Activated naive CD8-positive, alpha-beta T cell treated with anti-CD3 and anti-CD28 coated beads, Interleukin-2, amount 10 ng/mL, durations not matched to agents 7 days and 5 days (primary cell): ENCODE measurements at regions not wholly inside any gene's neighbourhood (a gene's known extent, or its start where the extent isn't known, plus 50 kb on each side); places are given as distances from the start of the nearest gene placed in this dataset.
"Not testable (repeated sequence)": the region's sequence is repeated elsewhere in the genome, so short reads cannot be mapped to it uniquely, and the experiment has no call there.

ENCODE experiments used
- ATAC-seq: fragments of 150-1000 bp; cut with Tn5 transposase; one replicate; pipeline ENCODE4 v1.10.0; 2021; ENCODE audit warnings: low read depth, moderate library complexity
- POLR2A ChIA-PET: fragments of 350-600 bp; sonication (Branson Sonifier 250); formaldehyde crosslinking; loops from one replicate; lab custom pipeline; 2021; ENCODE audit warnings: antibody characterized with exemption; lab: Charles Lee
- DNase-seq: peaks from one replicate; pipeline ENCODE4 v3.0.0; 2021
- H3K27ac Mint-ChIP-seq: one replicate; pipeline ENCODE4 v1.8.0; 2022; ENCODE audit warnings: mild to moderate bottlenecking, mixed read lengths
- H3K27me3 Mint-ChIP-seq: one replicate; pipeline ENCODE4 v1.8.0; 2022; ENCODE audit warnings: mild to moderate bottlenecking, moderate library complexity, mixed read lengths
- H3K36me3 Mint-ChIP-seq: one replicate; pipeline ENCODE4 v1.8.0; 2021; ENCODE audit warnings: mild to moderate bottlenecking, mixed read lengths
- H3K4me1 Mint-ChIP-seq: one replicate; pipeline ENCODE4 v1.8.0; 2021; ENCODE audit warnings: mixed read lengths
- H3K4me3 Mint-ChIP-seq: one replicate; pipeline ENCODE4 v1.8.0; 2022; ENCODE audit warnings: mild to moderate bottlenecking, moderate library complexity, mixed read lengths
- H3K9me3 Mint-ChIP-seq: one replicate; pipeline ENCODE4 v1.8.0; 2021; ENCODE audit warnings: mixed read lengths

DNA sequence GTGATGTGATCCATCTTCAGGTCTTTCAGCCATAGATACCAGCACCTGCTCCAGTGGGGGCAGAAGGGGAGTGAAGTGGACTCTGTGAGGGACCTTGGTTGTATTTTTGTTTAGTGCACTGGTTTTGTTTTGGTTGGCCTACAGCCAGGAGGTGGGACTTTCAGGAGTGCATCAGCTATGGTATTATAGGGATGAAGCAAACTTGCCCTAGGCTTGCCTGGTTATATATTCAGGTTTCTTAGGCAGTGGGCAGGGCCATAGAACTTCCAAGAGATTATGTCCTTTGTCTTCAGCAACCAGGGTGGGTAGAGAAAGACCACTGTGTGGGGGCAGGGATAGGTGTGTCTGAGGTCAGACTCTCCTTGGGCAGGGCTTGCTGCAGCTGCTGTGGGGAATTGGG is 337.3 kb upstream of the SGO1 start:
- no peak for ATAC-seq
- DNase-seq = no peak
- Mint-ChIP-seq H3K4me3 (no peak overlapping the region), H3K27me3 (no peaks in the 10 kb centered on the region), H3K27ac (no peak overlapping the region), H3K4me1 (no peaks in the 10 kb centered on the region), H3K36me3 (no peaks in the 10 kb centered on the region), H3K9me3 (peaks cover 1% of the 10 kb centered on the region)
- POLR2A ChIA-PET = no interaction called here

DNA sequence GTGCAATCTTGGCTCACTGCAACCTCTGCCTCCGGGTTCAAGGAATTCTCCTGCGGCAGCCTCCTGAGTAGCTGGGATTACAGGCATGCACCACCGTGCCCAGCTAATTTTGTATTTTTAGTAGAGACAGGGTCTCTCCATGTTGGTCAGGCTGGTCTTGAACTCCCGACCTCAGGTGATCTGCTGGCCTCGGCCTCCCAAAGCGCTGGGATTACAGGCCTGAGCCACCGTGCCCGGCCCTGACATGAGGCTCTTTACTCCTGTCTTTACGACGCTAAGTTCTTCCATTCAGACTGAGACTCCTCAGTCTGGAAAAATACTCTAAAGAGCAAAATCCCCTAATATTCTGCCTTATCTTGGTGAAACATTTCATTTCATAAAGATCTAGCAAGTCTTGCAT is 331.3 kb upstream of the SGO1 start:
- H3K27me3 Mint-ChIP-seq, H3K4me1 Mint-ChIP-seq, H3K4me3 Mint-ChIP-seq, DNase-seq, H3K9me3 Mint-ChIP-seq, ATAC-seq, H3K27ac Mint-ChIP-seq, POLR2A ChIA-PET, H3K36me3 Mint-ChIP-seq: not testable (repeated sequence)

DNA sequence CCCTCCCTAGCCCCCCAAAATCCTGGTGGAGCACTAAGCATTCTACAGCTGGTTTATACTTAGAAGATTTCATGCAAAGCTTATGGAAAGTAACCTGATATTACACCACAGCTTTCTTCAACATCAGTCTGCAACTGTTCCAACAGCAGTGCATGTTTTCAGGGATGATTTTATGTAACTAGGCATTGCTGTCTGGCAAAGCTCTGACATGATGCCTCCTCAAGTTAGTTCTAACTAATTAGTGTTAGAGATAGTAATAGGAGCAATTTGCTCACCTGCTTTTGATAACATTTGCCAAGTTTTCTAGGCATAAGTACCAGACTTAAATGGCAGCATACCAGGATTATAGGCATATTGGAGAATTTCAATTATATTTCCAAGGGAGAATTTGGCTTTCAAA is 330.3 kb upstream of the SGO1 start:
- Mint-ChIP-seq H3K9me3 (peaks cover 1% of the 10 kb centered on the region), H3K36me3 (no peaks in the 10 kb centered on the region), H3K4me1 (no peaks in the 10 kb centered on the region), H3K27me3 (no peaks in the 10 kb centered on the region), H3K27ac (no peak overlapping the region), H3K4me3 (no peak overlapping the region)
- no peak for DNase-seq
- POLR2A ChIA-PET = no interaction called here
- no peak for ATAC-seq

DNA sequence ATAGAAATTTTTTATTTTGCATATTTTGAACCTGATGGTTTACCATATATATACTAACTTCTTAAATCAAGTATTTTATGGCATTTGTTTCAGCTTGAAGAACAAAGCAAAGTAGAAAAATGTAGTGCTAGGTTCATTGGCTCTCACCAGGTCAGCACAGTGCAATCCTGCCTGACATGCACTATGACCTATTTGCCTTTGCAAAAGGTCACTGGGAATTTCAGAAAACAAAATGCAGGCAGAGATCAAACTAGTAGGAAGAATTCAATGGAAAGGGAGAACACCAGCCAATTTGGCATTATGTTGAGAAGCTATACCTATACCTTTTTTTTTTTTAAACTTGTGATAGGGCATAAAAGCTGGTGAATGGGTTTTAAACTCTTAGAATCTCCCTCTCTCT is 329.8 kb upstream of the SGO1 start:
- ATAC-seq (no peak), DNase-seq (no peak)
- Mint-ChIP-seq H3K4me1 (no peaks in the 10 kb centered on the region), H3K9me3 (peaks cover under 1% of the 10 kb centered on the region), H3K27ac (no peak overlapping the region), H3K36me3 (no peaks in the 10 kb centered on the region), H3K4me3 (no peak overlapping the region), H3K27me3 (no peaks in the 10 kb centered on the region)
- POLR2A ChIA-PET = no interaction called here

DNA sequence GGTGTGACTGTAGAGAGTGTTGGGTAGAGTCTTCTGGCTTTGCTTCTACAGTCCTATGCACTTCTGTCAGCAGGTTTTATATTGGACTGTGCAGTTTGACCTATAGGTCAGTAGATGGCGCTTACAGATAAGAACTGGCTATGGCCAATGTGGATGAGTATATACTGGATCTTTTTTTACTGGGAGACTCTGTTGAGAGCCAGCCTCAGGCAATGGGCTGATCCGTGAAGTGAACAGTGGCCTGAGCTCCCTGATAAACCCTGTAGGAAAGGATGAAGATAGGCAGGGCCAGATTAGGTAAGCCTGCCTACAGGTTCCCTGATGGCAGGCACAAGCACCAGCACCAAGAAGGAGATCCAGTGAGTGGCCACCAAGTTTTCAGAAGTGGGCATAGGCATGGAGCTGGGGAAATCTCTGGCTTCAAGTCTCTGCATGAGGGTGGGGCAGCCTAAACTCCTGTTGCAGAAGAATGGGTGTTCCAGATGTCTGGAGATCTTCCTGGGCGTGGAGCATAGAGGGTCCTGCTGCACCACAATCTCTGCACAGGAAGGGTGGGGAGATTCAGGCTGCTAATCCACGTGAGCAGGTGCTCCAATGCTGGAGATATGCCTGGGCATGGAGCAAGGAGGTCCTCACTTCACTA is 326.0 kb upstream of the SGO1 start:
- Mint-ChIP-seq H3K36me3 (no peaks in the 10 kb centered on the region), H3K4me3 (no peak overlapping the region), H3K27ac (no peak overlapping the region), H3K4me1 (no peaks in the 10 kb centered on the region), H3K27me3 (no peaks in the 10 kb centered on the region), H3K9me3 (no peaks in the 10 kb centered on the region)
- POLR2A ChIA-PET = no interaction called here
- no peak for DNase-seq
- peak; percentile 60 for ATAC-seq

DNA sequence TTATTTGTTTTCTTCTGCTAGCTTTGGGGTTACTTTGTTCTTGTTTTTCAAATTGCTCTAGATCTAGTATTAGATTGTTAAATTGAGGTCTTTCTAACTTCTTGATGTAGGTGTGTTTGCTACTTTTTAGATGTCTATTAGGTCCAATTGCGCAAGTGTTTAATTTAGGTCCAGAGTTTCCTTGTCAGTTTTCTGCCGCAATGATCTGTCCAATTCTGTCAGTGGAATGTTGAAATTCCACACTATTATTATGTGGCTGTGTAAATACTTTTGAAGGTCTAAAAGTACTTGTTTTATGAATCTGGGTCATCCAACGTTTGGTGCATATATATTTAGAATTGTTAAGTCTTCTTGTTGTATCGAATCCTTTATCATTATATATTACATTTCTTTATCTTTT is 324.4 kb upstream of the SGO1 start:
- Mint-ChIP-seq H3K36me3 (no peaks in the 10 kb centered on the region), H3K4me3 (no peak overlapping the region), H3K4me1 (no peaks in the 10 kb centered on the region), H3K27ac (no peak overlapping the region), H3K27me3 (no peaks in the 10 kb centered on the region), H3K9me3 (peaks cover 1% of the 10 kb centered on the region)
- POLR2A ChIA-PET = no interaction called here
- DNase-seq = no peak
- no peak for ATAC-seq

DNA sequence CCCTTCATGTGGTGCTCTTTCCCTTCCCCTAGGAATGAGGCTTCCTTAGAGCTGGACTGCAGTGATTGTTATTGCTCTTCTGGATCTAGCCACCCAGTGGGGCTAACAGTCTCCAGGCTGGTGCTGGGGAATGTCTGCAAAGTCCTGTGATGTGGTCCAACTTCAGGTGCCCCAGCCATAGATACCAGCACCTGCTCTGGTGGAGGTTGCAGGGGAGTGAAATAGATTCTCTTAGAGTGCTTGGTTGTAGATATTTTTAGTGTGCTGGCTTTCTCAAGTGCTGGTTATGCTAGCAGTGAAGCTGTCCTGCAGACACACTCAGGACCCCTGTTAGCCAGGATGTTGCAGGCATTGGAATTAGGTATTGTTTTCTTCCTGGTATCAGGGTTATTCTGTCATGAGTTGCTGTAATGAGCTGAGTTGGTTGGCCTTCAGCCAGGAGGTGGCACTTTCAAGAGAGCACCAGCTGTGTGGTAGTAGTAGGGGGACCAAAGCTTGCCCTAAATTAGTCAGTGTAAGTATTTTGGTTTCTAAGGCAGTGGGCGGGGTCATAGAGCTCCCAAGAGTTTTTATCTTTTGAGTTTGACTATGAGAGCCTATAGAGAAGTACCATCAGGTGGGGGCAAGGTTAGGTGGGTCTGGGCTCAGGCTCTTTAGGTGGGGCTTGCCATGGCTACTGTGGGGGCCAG is 317.5 kb upstream of the SGO1 start:
- H3K27me3 Mint-ChIP-seq = no peaks in the 10 kb centered on the region
- H3K27ac Mint-ChIP-seq = no peak overlapping the region
- no peaks in the 10 kb centered on the region for H3K4me1 Mint-ChIP-seq
- H3K9me3 Mint-ChIP-seq = peaks cover 1% of the 10 kb centered on the region
- ATAC-seq (no peak), DNase-seq (no peak)
- no peak overlapping the region for H3K4me3 Mint-ChIP-seq
- no peaks in the 10 kb centered on the region for H3K36me3 Mint-ChIP-seq
- POLR2A ChIA-PET = no interaction called here

DNA sequence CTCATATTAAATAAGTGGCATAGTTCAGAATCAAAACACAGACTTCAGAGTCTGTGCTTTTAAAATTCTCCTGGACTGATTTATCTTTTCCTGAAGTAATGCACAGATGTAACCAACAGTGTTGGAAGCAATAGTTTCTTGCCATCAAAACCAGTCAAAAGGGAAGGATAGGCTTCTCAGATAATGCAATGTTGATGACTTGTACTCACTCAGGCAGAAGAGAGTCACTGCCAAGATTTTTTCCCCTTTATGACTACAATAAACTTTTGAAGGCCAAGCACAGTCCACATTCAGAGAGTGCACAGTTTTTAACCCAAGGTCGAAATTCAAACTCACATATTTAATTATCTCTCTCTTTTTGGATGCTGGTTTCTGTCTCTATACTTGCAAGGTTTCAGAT is 305.0 kb upstream of the SGO1 start:
- POLR2A ChIA-PET = no interaction called here
- H3K27ac Mint-ChIP-seq = no peak overlapping the region
- peaks cover 2% of the 10 kb centered on the region for H3K9me3 Mint-ChIP-seq
- H3K4me3 Mint-ChIP-seq = no peak overlapping the region
- no peak for DNase-seq
- H3K4me1 Mint-ChIP-seq = no peaks in the 10 kb centered on the region
- H3K27me3 Mint-ChIP-seq = no peaks in the 10 kb centered on the region
- ATAC-seq = no peak
- no peaks in the 10 kb centered on the region for H3K36me3 Mint-ChIP-seq

DNA sequence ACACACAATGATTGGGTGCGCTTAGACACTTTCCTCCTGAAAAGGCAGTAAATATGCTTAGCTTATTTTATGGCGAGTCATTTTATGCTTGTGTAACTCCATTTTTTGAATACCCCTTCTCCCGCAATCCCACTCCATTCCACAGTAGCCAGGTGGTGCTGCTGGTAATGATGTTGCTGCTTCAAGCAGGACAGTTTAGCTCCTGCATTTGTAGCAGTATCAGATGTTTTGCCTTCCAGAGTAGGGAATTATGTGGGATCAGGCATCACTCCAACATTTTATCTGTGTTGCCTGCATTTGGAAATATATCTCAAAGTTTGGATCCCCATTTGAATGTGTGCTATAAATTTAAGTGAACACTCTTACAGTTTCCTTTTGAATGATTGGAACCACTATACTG is 302.1 kb upstream of the SGO1 start:
- no peaks in the 10 kb centered on the region for H3K4me1 Mint-ChIP-seq
- H3K9me3 Mint-ChIP-seq = peaks cover 8% of the 10 kb centered on the region
- no peak overlapping the region for H3K27ac Mint-ChIP-seq
- H3K27me3 Mint-ChIP-seq = no peaks in the 10 kb centered on the region
- ATAC-seq (no peak), DNase-seq (no peak)
- no peak overlapping the region for H3K4me3 Mint-ChIP-seq
- POLR2A ChIA-PET = no interaction called here
- no peaks in the 10 kb centered on the region for H3K36me3 Mint-ChIP-seq

DNA sequence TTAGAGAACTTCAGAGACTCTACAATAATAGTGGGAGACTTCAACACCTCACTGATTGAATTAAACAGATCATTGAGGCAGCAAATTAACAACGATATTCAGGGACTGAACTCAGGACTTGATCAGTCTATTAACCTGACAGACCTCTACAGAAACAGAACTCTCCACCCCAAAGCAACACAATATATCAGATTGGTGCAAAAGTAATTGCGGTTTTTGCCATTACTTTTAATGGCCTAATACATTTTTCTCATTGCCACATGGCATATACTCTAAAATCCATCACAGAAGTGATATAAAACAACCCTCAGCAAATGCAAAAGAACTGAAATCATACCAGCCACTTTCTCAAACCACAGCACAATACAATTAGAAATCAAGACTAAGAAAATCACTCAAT is 298.1 kb upstream of the SGO1 start:
- H3K4me3 Mint-ChIP-seq = no peak overlapping the region
- H3K36me3 Mint-ChIP-seq = no peaks in the 10 kb centered on the region
- no peaks in the 10 kb centered on the region for H3K4me1 Mint-ChIP-seq
- POLR2A ChIA-PET = no interaction called here
- no peak overlapping the region for H3K27ac Mint-ChIP-seq
- no peaks in the 10 kb centered on the region for H3K27me3 Mint-ChIP-seq
- peaks cover 14% of the 10 kb centered on the region for H3K9me3 Mint-ChIP-seq
- DNase-seq (no peak), ATAC-seq (no peak)

DNA sequence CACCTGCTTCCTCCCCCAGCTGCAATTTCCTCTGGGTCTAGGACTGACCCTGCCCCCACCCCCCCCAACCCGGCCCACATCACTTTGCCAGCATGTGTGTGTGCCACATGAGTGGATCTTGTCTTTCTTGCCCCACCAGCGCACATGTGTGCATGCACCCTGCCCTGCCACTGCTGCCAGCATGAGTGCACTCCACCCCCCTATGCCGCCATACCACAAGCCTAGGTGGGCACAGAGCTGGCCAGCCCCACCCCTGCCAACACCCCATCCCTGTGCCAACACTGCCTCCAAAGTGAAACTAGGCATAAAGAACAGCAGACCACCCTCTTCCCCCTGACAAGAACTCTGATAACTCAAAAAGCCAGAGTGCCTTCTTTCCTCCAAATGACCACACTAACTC is 296.3 kb upstream of the SGO1 start:
- Mint-ChIP-seq H3K4me1 (no peaks in the 10 kb centered on the region), H3K27me3 (no peaks in the 10 kb centered on the region), H3K9me3 (peaks cover 14% of the 10 kb centered on the region), H3K27ac (no peak overlapping the region), H3K36me3 (no peaks in the 10 kb centered on the region), H3K4me3 (no peak overlapping the region)
- DNase-seq (no peak), ATAC-seq (no peak)
- POLR2A ChIA-PET = no interaction called here

DNA sequence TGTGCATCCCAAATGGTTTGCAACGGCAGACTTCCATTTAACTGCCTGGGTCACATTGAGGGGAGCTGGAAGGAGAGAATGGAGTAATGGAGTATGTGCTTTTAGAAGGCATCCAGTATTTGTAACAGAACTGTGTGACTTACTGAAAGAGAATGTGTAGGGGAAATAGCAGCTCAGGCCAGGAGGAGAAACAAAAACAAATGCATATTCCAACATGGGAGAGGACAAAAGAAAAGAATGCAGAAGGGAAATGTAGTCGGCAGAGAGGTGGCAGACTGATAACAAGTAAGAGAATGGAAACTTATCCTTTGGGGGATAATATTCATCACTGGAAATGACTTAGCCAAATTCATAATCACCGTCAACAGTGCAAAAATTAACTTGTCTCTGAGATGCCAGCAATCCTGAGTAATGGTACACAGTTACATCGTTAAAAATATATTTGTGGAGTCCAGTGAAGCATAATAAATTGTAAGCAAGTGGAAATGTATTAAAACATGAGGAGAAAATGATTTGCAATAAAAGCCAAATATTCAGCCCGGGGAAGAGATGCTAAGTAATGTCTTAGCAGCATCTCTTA is 294.9 kb upstream of the SGO1 start:
- ATAC-seq = no peak
- Mint-ChIP-seq H3K4me1 (no peaks in the 10 kb centered on the region), H3K27ac (no peak overlapping the region), H3K36me3 (no peaks in the 10 kb centered on the region), H3K4me3 (no peak overlapping the region), H3K9me3 (peaks cover 16% of the 10 kb centered on the region), H3K27me3 (no peaks in the 10 kb centered on the region)
- POLR2A ChIA-PET = no interaction called here
- DNase-seq = no peak

DNA sequence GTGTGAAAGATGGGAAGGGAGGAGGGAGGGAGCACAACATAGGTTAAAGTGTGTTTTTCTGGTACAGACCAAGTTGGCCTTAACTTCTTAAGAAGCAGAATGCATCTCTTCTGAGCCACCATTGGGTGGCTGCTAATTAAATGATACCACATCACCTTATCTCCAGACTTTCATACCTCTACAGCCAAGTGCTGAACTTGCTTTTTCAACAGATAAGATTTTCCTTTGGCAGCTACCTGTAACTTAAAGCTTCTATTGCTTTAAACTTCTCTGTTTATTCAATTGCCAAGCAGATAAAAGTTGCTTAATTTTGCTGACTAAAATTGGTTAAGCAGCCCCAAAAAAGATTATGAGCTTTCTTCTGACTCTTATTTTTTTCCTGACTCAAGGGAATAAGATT is 292.4 kb upstream of the SGO1 start:
- no peaks in the 10 kb centered on the region for H3K36me3 Mint-ChIP-seq
- POLR2A ChIA-PET = no interaction called here
- ATAC-seq = no peak
- peaks cover 9% of the 10 kb centered on the region for H3K9me3 Mint-ChIP-seq
- H3K4me3 Mint-ChIP-seq = no peak overlapping the region
- no peak for DNase-seq
- H3K27ac Mint-ChIP-seq = no peak overlapping the region
- H3K27me3 Mint-ChIP-seq = no peaks in the 10 kb centered on the region
- no peaks in the 10 kb centered on the region for H3K4me1 Mint-ChIP-seq

DNA sequence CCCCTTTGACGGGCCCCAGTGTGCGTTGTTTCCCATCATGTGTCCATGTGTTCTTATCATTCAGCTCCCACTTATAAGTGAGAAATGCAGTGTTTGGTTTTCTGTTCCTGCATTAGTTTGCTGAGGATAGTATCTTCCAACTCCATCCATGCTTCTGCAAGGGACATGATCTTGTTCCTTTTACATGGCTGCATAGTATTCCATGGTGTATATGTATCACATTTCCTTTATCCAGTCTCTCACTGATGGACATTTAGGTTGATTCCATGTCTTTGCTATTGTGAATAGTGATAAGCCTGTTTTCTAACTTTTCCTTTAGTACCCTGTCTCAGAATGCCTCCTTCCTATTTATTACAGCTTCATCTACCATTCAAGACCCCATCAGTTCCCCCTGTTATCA is 278.2 kb upstream of the SGO1 start:
- H3K27me3 Mint-ChIP-seq, POLR2A ChIA-PET, H3K4me1 Mint-ChIP-seq, H3K36me3 Mint-ChIP-seq, H3K4me3 Mint-ChIP-seq, ATAC-seq, H3K27ac Mint-ChIP-seq, DNase-seq: not testable (repeated sequence)
- H3K9me3 Mint-ChIP-seq = peaks cover 26% of the 10 kb centered on the region
